ENCODE measurements at regions not wholly inside any gene's neighbourhood (a gene's known extent, or its start where the extent isn't known, plus 50 kb on each side); places are given as distances from the start of the nearest gene placed in this dataset.

- Histone ChIP-seq H3K9me3 (ENCODE audit: control insufficient read depth, insufficient read depth, low read length) (no peaks in the 10 kb centered on the region), H3K27ac (ENCODE audit: low read depth, low read length) (no peak overlapping the region), H3K4me1 (ENCODE audit: control insufficient read depth, insufficient read depth, low read length) (no peaks in the 10 kb centered on the region), H3K27me3 (ENCODE audit: control insufficient read depth, insufficient read depth, low read length) (no peaks in the 10 kb centered on the region), H3K36me3 (ENCODE audit: control insufficient read depth, insufficient read depth, low read length) (no peaks in the 10 kb centered on the region), H3K4me3 (ENCODE audit: low read depth, low read length) (no peak overlapping the region)
- no peak for DNase-seq (ENCODE audit: low read depth in 4 of 6, low spot score in 6 of 6)
- WGBS (ENCODE audit: insufficient coverage) = 66% methylated on average over 4 of the region's 4 CpGs
Observed at GRCh38 chr3:72429589-72430353, 418.5 kb downstream of the SHQ1 start.

GRCh38 chr3:72428803-72429202, 419.4 kb downstream of the SHQ1 start:
- no peak for DNase-seq (ENCODE audit: low read depth in 4 of 6, low spot score in 6 of 6)
- Histone ChIP-seq H3K36me3 (ENCODE audit: control insufficient read depth, insufficient read depth, low read length) (no peaks in the 10 kb centered on the region), H3K27ac (ENCODE audit: low read depth, low read length) (no peak overlapping the region), H3K9me3 (ENCODE audit: control insufficient read depth, insufficient read depth, low read length) (no peaks in the 10 kb centered on the region), H3K4me3 (ENCODE audit: low read depth, low read length) (no peak overlapping the region), H3K4me1 (ENCODE audit: control insufficient read depth, insufficient read depth, low read length) (no peaks in the 10 kb centered on the region), H3K27me3 (ENCODE audit: control insufficient read depth, insufficient read depth, low read length) (no peaks in the 10 kb centered on the region)
- no CpG with 5 or more reads among the region's 4 CpGs for WGBS (ENCODE audit: insufficient coverage)

- no peaks in the 10 kb centered on the region for H3K27me3 ChIP-seq (ENCODE audit: control insufficient read depth, insufficient read depth, low read length)
- H3K36me3 ChIP-seq (ENCODE audit: control insufficient read depth, insufficient read depth, low read length) = no peaks in the 10 kb centered on the region
- H3K4me1 ChIP-seq (ENCODE audit: control insufficient read depth, insufficient read depth, low read length) = no peaks in the 10 kb centered on the region
- H3K27ac ChIP-seq (ENCODE audit: low read depth, low read length) = no peak overlapping the region
- no peak for DNase-seq (ENCODE audit: low read depth in 4 of 6, low spot score in 6 of 6)
- H3K4me3 ChIP-seq (ENCODE audit: low read depth, low read length) = no peak overlapping the region
- no peaks in the 10 kb centered on the region for H3K9me3 ChIP-seq (ENCODE audit: control insufficient read depth, insufficient read depth, low read length)
- 93% methylated on average over 3 of the region's 6 CpGs for WGBS (ENCODE audit: insufficient coverage)
Observed at GRCh38 chr3:72427624-72428023, 420.6 kb downstream of the SHQ1 start.

- DNase-seq (ENCODE audit: low read depth in 4 of 6, low spot score in 6 of 6) = no peak
- no peaks in the 10 kb centered on the region for H3K27me3 ChIP-seq (ENCODE audit: control insufficient read depth, insufficient read depth, low read length)
- WGBS (ENCODE audit: insufficient coverage) = no CpG with 5 or more reads among the region's 2 CpGs
- H3K9me3 ChIP-seq (ENCODE audit: control insufficient read depth, insufficient read depth, low read length) = no peaks in the 10 kb centered on the region
- no peak overlapping the region for H3K4me3 ChIP-seq (ENCODE audit: low read depth, low read length)
- no peaks in the 10 kb centered on the region for H3K4me1 ChIP-seq (ENCODE audit: control insufficient read depth, insufficient read depth, low read length)
- no peaks in the 10 kb centered on the region for H3K36me3 ChIP-seq (ENCODE audit: control insufficient read depth, insufficient read depth, low read length)
- H3K27ac ChIP-seq (ENCODE audit: low read depth, low read length) = no peak overlapping the region
Observed at GRCh38 chr3:72426618-72427397, 421.4 kb downstream of the SHQ1 start.

GRCh38 chr3:72423643-72424042, 424.6 kb downstream of the SHQ1 start:
- no peaks in the 10 kb centered on the region for H3K27me3 ChIP-seq (ENCODE audit: control insufficient read depth, insufficient read depth, low read length)
- no peak overlapping the region for H3K4me3 ChIP-seq (ENCODE audit: low read depth, low read length)
- H3K36me3 ChIP-seq (ENCODE audit: control insufficient read depth, insufficient read depth, low read length) = no peaks in the 10 kb centered on the region
- no peak for DNase-seq (ENCODE audit: low read depth in 4 of 6, low spot score in 6 of 6)
- no peaks in the 10 kb centered on the region for H3K4me1 ChIP-seq (ENCODE audit: control insufficient read depth, insufficient read depth, low read length)
- H3K9me3 ChIP-seq (ENCODE audit: control insufficient read depth, insufficient read depth, low read length) = peaks cover 3% of the 10 kb centered on the region
- 82% methylated on average over 2 of the region's 3 CpGs for WGBS (ENCODE audit: insufficient coverage)
- H3K27ac ChIP-seq (ENCODE audit: low read depth, low read length) = no peak overlapping the region

- no peak overlapping the region for H3K4me3 ChIP-seq (ENCODE audit: low read depth, low read length)
- WGBS (ENCODE audit: insufficient coverage) = 100% methylated on average over 1 of the region's 2 CpGs
- no peak for DNase-seq (ENCODE audit: low read depth in 4 of 6, low spot score in 6 of 6)
Observed at GRCh38 chr3:72421786-72422185, 426.5 kb downstream of the SHQ1 start.

GRCh38 chr3:72421126-72421525, 427.1 kb downstream of the SHQ1 start:
- Histone ChIP-seq H3K27ac (ENCODE audit: low read depth, low read length) (no peak overlapping the region), H3K4me3 (ENCODE audit: low read depth, low read length) (no peak overlapping the region), H3K4me1 (ENCODE audit: control insufficient read depth, insufficient read depth, low read length) (no peaks in the 10 kb centered on the region), H3K36me3 (ENCODE audit: control insufficient read depth, insufficient read depth, low read length) (no peaks in the 10 kb centered on the region), H3K27me3 (ENCODE audit: control insufficient read depth, insufficient read depth, low read length) (no peaks in the 10 kb centered on the region), H3K9me3 (ENCODE audit: control insufficient read depth, insufficient read depth, low read length) (peaks cover 3% of the 10 kb centered on the region)
- WGBS (ENCODE audit: insufficient coverage) = 100% methylated on average over 1 of the region's 3 CpGs
- no peak for DNase-seq (ENCODE audit: low read depth in 4 of 6, low spot score in 6 of 6)

More at GRCh38 chr3:72421786-72422185, 426.5 kb downstream of the SHQ1 start:
- H3K4me1 ChIP-seq (ENCODE audit: control insufficient read depth, insufficient read depth, low read length) = no peaks in the 10 kb centered on the region
- peaks cover 3% of the 10 kb centered on the region for H3K9me3 ChIP-seq (ENCODE audit: control insufficient read depth, insufficient read depth, low read length)
- no peaks in the 10 kb centered on the region for H3K27me3 ChIP-seq (ENCODE audit: control insufficient read depth, insufficient read depth, low read length)
- H3K27ac ChIP-seq (ENCODE audit: low read depth, low read length) = no peak overlapping the region
- no peaks in the 10 kb centered on the region for H3K36me3 ChIP-seq (ENCODE audit: control insufficient read depth, insufficient read depth, low read length)

GRCh38 chr3:72418856-72419255, 429.4 kb downstream of the SHQ1 start:
- no CpG with 5 or more reads among the region's 8 CpGs for WGBS (ENCODE audit: insufficient coverage)
- Histone ChIP-seq H3K27me3 (ENCODE audit: control insufficient read depth, insufficient read depth, low read length) (no peaks in the 10 kb centered on the region), H3K9me3 (ENCODE audit: control insufficient read depth, insufficient read depth, low read length) (peaks cover 3% of the 10 kb centered on the region), H3K4me3 (ENCODE audit: low read depth, low read length) (no peak overlapping the region), H3K4me1 (ENCODE audit: control insufficient read depth, insufficient read depth, low read length) (no peaks in the 10 kb centered on the region), H3K36me3 (ENCODE audit: control insufficient read depth, insufficient read depth, low read length) (no peaks in the 10 kb centered on the region), H3K27ac (ENCODE audit: low read depth, low read length) (no peak overlapping the region)
- DNase-seq (ENCODE audit: low read depth in 4 of 6, low spot score in 6 of 6) = no peak

- Histone ChIP-seq H3K9me3 (ENCODE audit: control insufficient read depth, insufficient read depth, low read length) (peaks cover 3% of the 10 kb centered on the region), H3K36me3 (ENCODE audit: control insufficient read depth, insufficient read depth, low read length) (no peaks in the 10 kb centered on the region), H3K4me1 (ENCODE audit: control insufficient read depth, insufficient read depth, low read length) (no peaks in the 10 kb centered on the region), H3K27ac (ENCODE audit: low read depth, low read length) (no peak overlapping the region), H3K27me3 (ENCODE audit: control insufficient read depth, insufficient read depth, low read length) (no peaks in the 10 kb centered on the region), H3K4me3 (ENCODE audit: low read depth, low read length) (no peak overlapping the region)
- no peak for DNase-seq (ENCODE audit: low read depth in 4 of 6, low spot score in 6 of 6)
Observed at GRCh38 chr3:72418244-72418643, 430.0 kb downstream of the SHQ1 start.
